SK-N-SH treated with all-trans-retinoic acid at 6 μM for 48 hours (cell line): ENCODE measurements at regions not wholly inside any gene's neighbourhood (a gene's known extent, or its start where the extent isn't known, plus 50 kb on each side); places are given as distances from the start of the nearest gene placed in this dataset.

Experiments used
- ATAC-seq: fragments of 200-7000 bp; cut with Tn5 transposase; 3 replicates; pipeline ENCODE4 v1.9.1; 2020; ENCODE audit warnings: mild to moderate bottlenecking, moderate library complexity
- BACH2 ChIP-seq: fragments of 250-450 bp; sonication (Bioruptor Pico); IDR thresholded peaks from 2 replicates; pipeline ENCODE4 v1.9.0; 2021; ENCODE audit warnings: mild to moderate bottlenecking, borderline replicate concordance
- CREB5 ChIP-seq: fragments of 250-450 bp; sonication (Bioruptor Pico); IDR thresholded peaks from 2 replicates; pipeline ENCODE4 v1.5.1; 2020; ENCODE audit warnings: low read depth, mild to moderate bottlenecking, moderate library complexity
- CSDC2 ChIP-seq: fragments of 250-450 bp; sonication (Bioruptor Pico); IDR thresholded peaks from 2 replicates; pipeline ENCODE4 v1.5.0; 2020; ENCODE audit warnings: mild to moderate bottlenecking, moderate library complexity
- CSRNP3 ChIP-seq: fragments of 250-450 bp; sonication (Bioruptor Pico); IDR thresholded peaks from 2 replicates; pipeline ENCODE4 v1.5.1; 2021; ENCODE audit warnings: mild to moderate bottlenecking, moderate library complexity
- ESRRG ChIP-seq: fragments of 250-450 bp; sonication (Bioruptor Pico); IDR thresholded peaks from 2 replicates; pipeline ENCODE4 v1.6.1; 2021; ENCODE audit warnings: mild to moderate bottlenecking
- GLIS3 ChIP-seq: fragments of 250-450 bp; sonication (Bioruptor Pico); IDR thresholded peaks from 2 replicates; pipeline ENCODE4 v1.5.0; 2020; ENCODE audit warnings: mild to moderate bottlenecking, moderate library complexity
- ISL1 ChIP-seq: fragments of 250-450 bp; sonication (Bioruptor Pico); IDR thresholded peaks from 2 replicates; pipeline ENCODE4 v2.1.2; 2022; ENCODE audit warnings: mild to moderate bottlenecking, moderate library complexity
- OSR1 ChIP-seq: fragments of 250-450 bp; sonication (Bioruptor Pico); IDR thresholded peaks from 2 replicates; pipeline ENCODE4 v1.8.0; 2022; ENCODE audit warnings: moderate library complexity, mild to moderate bottlenecking, inconsistent platforms
- PPARA ChIP-seq: fragments of 250-450 bp; sonication (Bioruptor Pico); IDR thresholded peaks from 2 replicates; pipeline ENCODE4 v1.5.0; 2020; ENCODE audit warnings: mild to moderate bottlenecking, borderline replicate concordance
- RARB ChIP-seq: fragments of 250-450 bp; sonication (Bioruptor Pico); IDR thresholded peaks from 2 replicates; pipeline ENCODE4 v1.8.0; 2021; ENCODE audit warnings: mild to moderate bottlenecking, moderate library complexity
- SNAI2 ChIP-seq: fragments of 250-450 bp; sonication (Bioruptor Pico); IDR thresholded peaks from 2 replicates; pipeline ENCODE4 v1.5.0; 2020; ENCODE audit warnings: mild to moderate bottlenecking, moderate library complexity
- TCF4 ChIP-seq: fragments of 250-450 bp; sonication (Bioruptor Pico); IDR thresholded peaks from 2 replicates; pipeline ENCODE4 v1.8.0; 2021; ENCODE audit warnings: mild to moderate bottlenecking, moderate library complexity, borderline replicate concordance
- ZC3H10 ChIP-seq: fragments of 250-450 bp; sonication (Bioruptor Pico); IDR thresholded peaks from 2 replicates; pipeline ENCODE4 v1.5.1; 2021; ENCODE audit warnings: mild to moderate bottlenecking, moderate library complexity
- ZFP3 ChIP-seq: fragments of 250-450 bp; sonication (Bioruptor Pico); IDR thresholded peaks from 2 replicates; pipeline ENCODE4 v1.5.0; 2020; ENCODE audit warnings: mild to moderate bottlenecking, moderate library complexity
- ZFP30 ChIP-seq: fragments of 450-650 bp; formaldehyde crosslinking; IDR thresholded peaks from 2 replicates; pipeline ENCODE4 v1.5.0; 2022; ENCODE audit warnings: mild to moderate bottlenecking, moderate library complexity
- ZNF70 ChIP-seq: fragments of 450-650 bp; formaldehyde crosslinking; IDR thresholded peaks from 2 replicates; pipeline ENCODE4 v1.5.0; 2020; ENCODE audit warnings: mild to moderate bottlenecking, moderate library complexity
- ZNF8 ChIP-seq: fragments of 450-650 bp; formaldehyde crosslinking; IDR thresholded peaks from 2 replicates; pipeline ENCODE4 v1.5.0; 2020; ENCODE audit warnings: mild to moderate bottlenecking, moderate library complexity
- TF ChIP-seq, protein P1 (sequence below): fragments of 250-450 bp; sonication (Bioruptor Pico); IDR thresholded peaks from 2 replicates; pipeline ENCODE4 v1.8.0; 2021; ENCODE audit warnings: low read depth, mild to moderate bottlenecking, moderate library complexity, borderline replicate concordance
- TF ChIP-seq, protein P2 (sequence below): fragments of 250-450 bp; sonication (Bioruptor Pico); IDR thresholded peaks from 2 replicates; pipeline ENCODE4 v1.5.0; 2020; ENCODE audit warnings: mild to moderate bottlenecking, moderate library complexity
- TF ChIP-seq, protein P3 (sequence below): fragments of 250-450 bp; sonication (Bioruptor Pico); IDR thresholded peaks from 2 replicates; pipeline ENCODE4 v1.8.0; 2020; ENCODE audit warnings: mild to moderate bottlenecking, moderate library complexity, borderline replicate concordance

- TF ChIP-seq PPARA (CRISPR knock-in tag), result no peak
Observed at GRCh38 chr3:145620002-145620401, 541.0 kb downstream of the PLOD2 start (continued).

DNA sequence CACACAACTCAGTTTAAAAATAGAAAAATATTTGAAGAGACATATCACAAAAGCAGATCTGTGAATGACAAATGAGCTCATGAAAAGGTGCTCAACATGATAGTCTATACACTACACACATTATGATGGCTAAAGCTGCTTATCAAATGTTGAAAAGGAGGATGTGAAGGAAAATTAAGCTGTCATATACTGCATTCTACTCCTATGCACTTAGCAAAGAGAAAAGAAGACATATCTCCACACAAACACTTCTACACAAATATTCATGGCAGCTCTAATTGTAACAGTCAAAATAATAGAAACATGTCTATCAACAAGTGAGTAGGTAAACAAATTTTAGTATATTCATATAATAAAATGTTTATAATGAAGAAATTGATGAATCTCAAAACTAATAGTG, 540.5 kb downstream of the PLOD2 start:
- no peak for ATAC-seq
- TF ChIP-seq, protein P1, sequence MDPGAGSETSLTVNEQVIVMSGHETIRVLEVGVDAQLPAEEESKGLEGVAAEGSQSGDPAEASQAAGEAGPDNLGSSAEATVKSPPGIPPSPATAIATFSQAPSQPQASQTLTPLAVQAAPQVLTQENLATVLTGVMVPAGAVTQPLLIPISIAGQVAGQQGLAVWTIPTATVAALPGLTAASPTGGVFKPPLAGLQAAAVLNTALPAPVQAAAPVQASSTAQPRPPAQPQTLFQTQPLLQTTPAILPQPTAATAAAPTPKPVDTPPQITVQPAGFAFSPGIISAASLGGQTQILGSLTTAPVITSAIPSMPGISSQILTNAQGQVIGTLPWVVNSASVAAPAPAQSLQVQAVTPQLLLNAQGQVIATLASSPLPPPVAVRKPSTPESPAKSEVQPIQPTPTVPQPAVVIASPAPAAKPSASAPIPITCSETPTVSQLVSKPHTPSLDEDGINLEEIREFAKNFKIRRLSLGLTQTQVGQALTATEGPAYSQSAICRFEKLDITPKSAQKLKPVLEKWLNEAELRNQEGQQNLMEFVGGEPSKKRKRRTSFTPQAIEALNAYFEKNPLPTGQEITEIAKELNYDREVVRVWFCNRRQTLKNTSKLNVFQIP, result no peak
- TF ChIP-seq, protein P2, sequence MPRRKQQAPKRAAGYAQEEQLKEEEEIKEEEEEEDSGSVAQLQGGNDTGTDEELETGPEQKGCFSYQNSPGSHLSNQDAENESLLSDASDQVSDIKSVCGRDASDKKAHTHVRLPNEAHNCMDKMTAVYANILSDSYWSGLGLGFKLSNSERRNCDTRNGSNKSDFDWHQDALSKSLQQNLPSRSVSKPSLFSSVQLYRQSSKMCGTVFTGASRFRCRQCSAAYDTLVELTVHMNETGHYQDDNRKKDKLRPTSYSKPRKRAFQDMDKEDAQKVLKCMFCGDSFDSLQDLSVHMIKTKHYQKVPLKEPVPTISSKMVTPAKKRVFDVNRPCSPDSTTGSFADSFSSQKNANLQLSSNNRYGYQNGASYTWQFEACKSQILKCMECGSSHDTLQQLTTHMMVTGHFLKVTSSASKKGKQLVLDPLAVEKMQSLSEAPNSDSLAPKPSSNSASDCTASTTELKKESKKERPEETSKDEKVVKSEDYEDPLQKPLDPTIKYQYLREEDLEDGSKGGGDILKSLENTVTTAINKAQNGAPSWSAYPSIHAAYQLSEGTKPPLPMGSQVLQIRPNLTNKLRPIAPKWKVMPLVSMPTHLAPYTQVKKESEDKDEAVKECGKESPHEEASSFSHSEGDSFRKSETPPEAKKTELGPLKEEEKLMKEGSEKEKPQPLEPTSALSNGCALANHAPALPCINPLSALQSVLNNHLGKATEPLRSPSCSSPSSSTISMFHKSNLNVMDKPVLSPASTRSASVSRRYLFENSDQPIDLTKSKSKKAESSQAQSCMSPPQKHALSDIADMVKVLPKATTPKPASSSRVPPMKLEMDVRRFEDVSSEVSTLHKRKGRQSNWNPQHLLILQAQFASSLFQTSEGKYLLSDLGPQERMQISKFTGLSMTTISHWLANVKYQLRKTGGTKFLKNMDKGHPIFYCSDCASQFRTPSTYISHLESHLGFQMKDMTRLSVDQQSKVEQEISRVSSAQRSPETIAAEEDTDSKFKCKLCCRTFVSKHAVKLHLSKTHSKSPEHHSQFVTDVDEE, result no peak
- TF ChIP-seq OSR1 (CRISPR knock-in tag), result no peak
- TF ChIP-seq ZFP3, result no peak
- no peak for TF ChIP-seq ESRRG
- no peak for TF ChIP-seq CREB5 (CRISPR knock-in tag)
- no peak for TF ChIP-seq CSRNP3 (CRISPR knock-in tag)

DNA sequence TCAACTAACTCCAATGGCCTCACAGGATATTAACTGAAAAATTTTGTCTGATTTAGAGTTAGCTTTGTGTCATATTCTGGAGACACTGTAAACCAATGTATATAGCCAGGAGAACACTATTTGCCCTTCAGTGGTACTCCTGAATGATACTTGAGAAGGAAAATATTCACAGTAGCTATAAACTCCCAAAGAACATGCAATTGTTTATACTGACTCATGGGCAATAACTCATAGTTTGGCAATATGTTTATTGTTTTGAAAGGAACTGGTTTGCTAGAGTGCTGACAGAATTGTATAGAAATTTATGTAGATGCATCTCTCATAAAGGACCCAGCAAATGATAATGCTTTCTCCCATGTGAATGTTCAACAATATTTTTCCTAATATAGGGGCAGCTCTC, 537.6 kb downstream of the PLOD2 start:
- TF ChIP-seq ZFP30 (no peak), TCF4 (CRISPR knock-in tag) (no peak), ZNF70 (CRISPR knock-in tag) (no peak), ZC3H10 (CRISPR knock-in tag) (no peak), ISL1 (CRISPR knock-in tag) (no peak), GLIS3 (CRISPR knock-in tag) (no peak), ZFP3 (no peak), SNAI2 (no peak), CSRNP3 (CRISPR knock-in tag) (no peak), ZNF8 (CRISPR knock-in tag) (no peak), RARB (CRISPR knock-in tag) (no peak), BACH2 (no peak), OSR1 (CRISPR knock-in tag) (no peak), ESRRG (no peak), CSDC2 (CRISPR knock-in tag) (no peak), PPARA (CRISPR knock-in tag) (no peak), CREB5 (CRISPR knock-in tag) (no peak)
- TF ChIP-seq, protein P1, result no peak
- TF ChIP-seq, protein P3, sequence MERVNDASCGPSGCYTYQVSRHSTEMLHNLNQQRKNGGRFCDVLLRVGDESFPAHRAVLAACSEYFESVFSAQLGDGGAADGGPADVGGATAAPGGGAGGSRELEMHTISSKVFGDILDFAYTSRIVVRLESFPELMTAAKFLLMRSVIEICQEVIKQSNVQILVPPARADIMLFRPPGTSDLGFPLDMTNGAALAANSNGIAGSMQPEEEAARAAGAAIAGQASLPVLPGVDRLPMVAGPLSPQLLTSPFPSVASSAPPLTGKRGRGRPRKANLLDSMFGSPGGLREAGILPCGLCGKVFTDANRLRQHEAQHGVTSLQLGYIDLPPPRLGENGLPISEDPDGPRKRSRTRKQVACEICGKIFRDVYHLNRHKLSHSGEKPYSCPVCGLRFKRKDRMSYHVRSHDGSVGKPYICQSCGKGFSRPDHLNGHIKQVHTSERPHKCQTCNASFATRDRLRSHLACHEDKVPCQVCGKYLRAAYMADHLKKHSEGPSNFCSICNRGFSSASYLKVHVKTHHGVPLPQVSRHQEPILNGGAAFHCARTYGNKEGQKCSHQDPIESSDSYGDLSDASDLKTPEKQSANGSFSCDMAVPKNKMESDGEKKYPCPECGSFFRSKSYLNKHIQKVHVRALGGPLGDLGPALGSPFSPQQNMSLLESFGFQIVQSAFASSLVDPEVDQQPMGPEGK (CRISPR knock-in tag), result no peak
- TF ChIP-seq, protein P2, result no peak
- no peak for ATAC-seq
